ENCODE measurements at regions not wholly inside any gene's neighbourhood (a gene's known extent, or its start where the extent isn't known, plus 50 kb on each side); places are given as distances from the start of the nearest gene placed in this dataset.

DNA sequence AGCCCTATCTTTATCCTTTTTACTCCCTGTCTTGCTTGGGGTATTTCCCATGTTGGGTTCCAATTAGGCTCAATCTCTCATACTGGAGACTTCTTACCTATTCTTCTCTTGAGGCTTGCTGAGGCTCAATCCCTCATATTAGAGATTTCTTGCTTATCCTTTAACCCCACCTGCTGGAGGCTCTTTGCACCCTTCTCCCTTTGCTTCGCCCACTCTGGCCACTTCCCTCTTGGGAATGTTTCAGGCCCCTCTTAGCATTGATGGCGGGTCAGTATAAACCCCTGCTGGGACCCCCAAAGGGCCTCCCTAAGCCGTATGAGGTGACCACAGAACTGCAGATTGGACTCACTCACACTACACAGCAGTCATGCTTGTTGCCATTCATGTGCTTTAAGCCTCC is 69.3 kb upstream of the CDK20 start:
- DNase-seq (ENCODE audit: low read depth, low spot score) (no peak), FAIRE-seq (no peak)
- no peaks in the 10 kb centered on the region for H3K36me3 ChIP-seq (ENCODE audit: control insufficient read depth in 2 of 2, extremely low read depth in 1 of 2, insufficient read depth in 2 of 2, low read length in 2 of 2)
- H3K27me3 ChIP-seq (ENCODE audit: control insufficient read depth in 2 of 2, insufficient read depth in 2 of 2, low read length in 2 of 2), result no peaks in the 10 kb centered on the region
- ChIA-PET POLR2A (no interaction called here), CTCF (no interaction called here)
- H3K79me2 ChIP-seq (ENCODE audit: control insufficient read depth, insufficient read depth, low read length), result no peaks in the 10 kb centered on the region
- H3K9me3 ChIP-seq (replicated peaks; ENCODE audit: control insufficient read depth, insufficient read depth, low read length), result no peaks in the 10 kb centered on the region
- H3K4me3 ChIP-seq (replicated peaks in 1 of 3; ENCODE audit: insufficient read depth in 1 of 3, low read depth in 1 of 3, low read length in 3 of 3), result no peak overlapping the region
- no peaks in the 10 kb centered on the region for H3K4me1 ChIP-seq (ENCODE audit: control insufficient read depth, extremely low read depth, insufficient read depth, low read length)
- H3K9me1 ChIP-seq (replicated peaks; ENCODE audit: control insufficient read depth, extremely low read depth, insufficient read depth, low read length), result no peaks in the 10 kb centered on the region
- H3K9ac ChIP-seq (replicated peaks; ENCODE audit: extremely low read depth, insufficient read depth, low read length), result no peak overlapping the region
- H3K4me2 ChIP-seq (ENCODE audit: insufficient read depth, low read length), result no peak overlapping the region
- no peaks in the 10 kb centered on the region for H4K20me1 ChIP-seq (replicated peaks; ENCODE audit: control insufficient read depth, extremely low read depth, insufficient read depth, low read length)
- no TSS peak for BruUV-seq (replicated peaks)
- no peak for TF ChIP-seq POLR2AphosphoS5 (IDR thresholded peaks at IDR 0.05; ENCODE audit: insufficient read depth, low read depth, low read length)
- TF ChIP-seq, protein P1, sequence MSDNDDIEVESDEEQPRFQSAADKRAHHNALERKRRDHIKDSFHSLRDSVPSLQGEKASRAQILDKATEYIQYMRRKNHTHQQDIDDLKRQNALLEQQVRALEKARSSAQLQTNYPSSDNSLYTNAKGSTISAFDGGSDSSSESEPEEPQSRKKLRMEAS (IDR thresholded peaks at IDR 0.05; ENCODE audit: insufficient read depth, insufficient read length), result no peak
- no peak for TF ChIP-seq GATA2 (IDR thresholded peaks at IDR 0.05; ENCODE audit: insufficient read depth, insufficient read length, low read depth, low read length)
- no peak for TF ChIP-seq FOS (IDR thresholded peaks at IDR 0.05; ENCODE audit: borderline replicate concordance, insufficient read depth, low read length)
- H3K27ac ChIP-seq (ENCODE audit: insufficient read depth, low read depth, low read length), result no peak overlapping the region
- H2AFZ ChIP-seq (ENCODE audit: low read depth, low read length), result no peak overlapping the region
- intact Hi-C loops (cut with micrococcal nuclease), result no loop called here
- dilution Hi-C loops (cut with MboI; ENCODE audit: extremely low pct_ligation_motif_present, low sequenced_read_pairs), result no loop called here

DNA sequence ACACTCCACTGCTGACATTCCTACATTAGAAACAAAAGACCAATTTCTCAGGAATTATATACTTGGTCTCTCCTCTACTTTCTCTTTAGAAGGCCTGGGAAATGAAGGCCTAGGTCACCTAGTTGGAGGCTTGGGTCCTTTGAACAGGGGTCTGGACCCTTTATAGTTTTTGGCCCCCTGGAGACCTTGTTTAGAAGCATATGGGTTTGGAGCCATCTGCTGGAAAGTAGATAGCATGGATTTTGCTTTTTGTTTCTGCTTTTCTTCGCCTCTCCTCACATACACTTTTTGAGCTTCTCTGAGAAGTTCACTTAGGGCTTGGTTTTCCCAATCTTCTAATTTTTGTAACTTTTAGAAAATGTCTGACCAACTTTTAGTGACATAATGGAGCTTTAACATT is 67.1 kb upstream of the CDK20 start:
- no peaks in the 10 kb centered on the region for H3K4me1 ChIP-seq (ENCODE audit: control insufficient read depth, extremely low read depth, insufficient read depth, low read length)
- no peak overlapping the region for H3K9ac ChIP-seq (replicated peaks; ENCODE audit: extremely low read depth, insufficient read depth, low read length)
- H3K4me3 ChIP-seq (replicated peaks in 1 of 3; ENCODE audit: insufficient read depth in 1 of 3, low read depth in 1 of 3, low read length in 3 of 3), result no peak overlapping the region
- DNase-seq (ENCODE audit: low read depth, low spot score) (no peak), FAIRE-seq (no peak)
- no peaks in the 10 kb centered on the region for H3K9me1 ChIP-seq (replicated peaks; ENCODE audit: control insufficient read depth, extremely low read depth, insufficient read depth, low read length)
- H3K27ac ChIP-seq (ENCODE audit: insufficient read depth, low read depth, low read length), result no peak overlapping the region
- no TSS peak for BruUV-seq (replicated peaks)
- no peak overlapping the region for H2AFZ ChIP-seq (ENCODE audit: low read depth, low read length)
- H3K36me3 ChIP-seq (ENCODE audit: control insufficient read depth in 2 of 2, extremely low read depth in 1 of 2, insufficient read depth in 2 of 2, low read length in 2 of 2), result no peaks in the 10 kb centered on the region
- intact Hi-C loops (cut with micrococcal nuclease) (no loop called here), dilution Hi-C loops (cut with MboI; ENCODE audit: extremely low pct_ligation_motif_present, low sequenced_read_pairs) (no loop called here)
- H3K79me2 ChIP-seq (ENCODE audit: control insufficient read depth, insufficient read depth, low read length), result no peaks in the 10 kb centered on the region
- ChIA-PET POLR2A (no interaction called here), CTCF (no interaction called here)
- TF ChIP-seq, protein P2, sequence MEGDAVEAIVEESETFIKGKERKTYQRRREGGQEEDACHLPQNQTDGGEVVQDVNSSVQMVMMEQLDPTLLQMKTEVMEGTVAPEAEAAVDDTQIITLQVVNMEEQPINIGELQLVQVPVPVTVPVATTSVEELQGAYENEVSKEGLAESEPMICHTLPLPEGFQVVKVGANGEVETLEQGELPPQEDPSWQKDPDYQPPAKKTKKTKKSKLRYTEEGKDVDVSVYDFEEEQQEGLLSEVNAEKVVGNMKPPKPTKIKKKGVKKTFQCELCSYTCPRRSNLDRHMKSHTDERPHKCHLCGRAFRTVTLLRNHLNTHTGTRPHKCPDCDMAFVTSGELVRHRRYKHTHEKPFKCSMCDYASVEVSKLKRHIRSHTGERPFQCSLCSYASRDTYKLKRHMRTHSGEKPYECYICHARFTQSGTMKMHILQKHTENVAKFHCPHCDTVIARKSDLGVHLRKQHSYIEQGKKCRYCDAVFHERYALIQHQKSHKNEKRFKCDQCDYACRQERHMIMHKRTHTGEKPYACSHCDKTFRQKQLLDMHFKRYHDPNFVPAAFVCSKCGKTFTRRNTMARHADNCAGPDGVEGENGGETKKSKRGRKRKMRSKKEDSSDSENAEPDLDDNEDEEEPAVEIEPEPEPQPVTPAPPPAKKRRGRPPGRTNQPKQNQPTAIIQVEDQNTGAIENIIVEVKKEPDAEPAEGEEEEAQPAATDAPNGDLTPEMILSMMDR (IDR thresholded peaks at IDR 0.05; ENCODE audit: extremely low read depth in 1 of 2, insufficient read depth in 1 of 2, low read depth in 1 of 2, low read length in 2 of 2), result no peak
- no peak for TF ChIP-seq POLR2A (IDR thresholded peaks at IDR 0.05; ENCODE audit: low read depth, low read length)
- no peak for TF ChIP-seq POLR2AphosphoS5 (IDR thresholded peaks at IDR 0.05; ENCODE audit: insufficient read depth, low read depth, low read length)
- TF ChIP-seq GATA2 (IDR thresholded peaks at IDR 0.05; ENCODE audit: insufficient read depth, insufficient read length, low read depth, low read length), result no peak
- TF ChIP-seq JUN (IDR thresholded peaks at IDR 0.05; ENCODE audit: borderline replicate concordance, insufficient read depth, insufficient read length, low read depth), result no peak
- TF ChIP-seq EZH2 (IDR thresholded peaks at IDR 0.05; ENCODE audit: borderline replicate concordance, low read depth, low read length, severe bottlenecking), result no peak
- no peak for TF ChIP-seq FOS (IDR thresholded peaks at IDR 0.05; ENCODE audit: borderline replicate concordance, insufficient read depth, low read length)
- no peak for TF ChIP-seq MYC (IDR thresholded peaks at IDR 0.05; ENCODE audit: low read depth, low read length)
- TF ChIP-seq, protein P1 (IDR thresholded peaks at IDR 0.05; ENCODE audit: insufficient read depth, insufficient read length), result no peak
- H3K27me3 ChIP-seq (ENCODE audit: control insufficient read depth in 2 of 2, insufficient read depth in 2 of 2, low read length in 2 of 2), result no peaks in the 10 kb centered on the region
- H3K9me3 ChIP-seq (replicated peaks; ENCODE audit: control insufficient read depth, insufficient read depth, low read length), result no peaks in the 10 kb centered on the region
- no peaks in the 10 kb centered on the region for H4K20me1 ChIP-seq (replicated peaks; ENCODE audit: control insufficient read depth, extremely low read depth, insufficient read depth, low read length)
- no peak overlapping the region for H3K4me2 ChIP-seq (ENCODE audit: insufficient read depth, low read length)

Measured in endothelial cell of umbilical vein (primary cell).